Stimulated activated CD4-positive, alpha-beta T cell treated with anti-CD3 and anti-CD28 coated beads, Interleukin-15, amount 100 ng/mL, for 48 hours (primary cell): ENCODE measurements at regions not wholly inside any gene's neighbourhood (a gene's known extent, or its start where the extent isn't known, plus 50 kb on each side); places are given as distances from the start of the nearest gene placed in this dataset.

ENCODE experiments used
- DNase-seq, 2 donors: peaks; one replicate each; pipeline ENCODE4 v3.0.0-alpha.2; 2020; ENCODE audit warnings: low read depth in 2 of 2

DNA sequence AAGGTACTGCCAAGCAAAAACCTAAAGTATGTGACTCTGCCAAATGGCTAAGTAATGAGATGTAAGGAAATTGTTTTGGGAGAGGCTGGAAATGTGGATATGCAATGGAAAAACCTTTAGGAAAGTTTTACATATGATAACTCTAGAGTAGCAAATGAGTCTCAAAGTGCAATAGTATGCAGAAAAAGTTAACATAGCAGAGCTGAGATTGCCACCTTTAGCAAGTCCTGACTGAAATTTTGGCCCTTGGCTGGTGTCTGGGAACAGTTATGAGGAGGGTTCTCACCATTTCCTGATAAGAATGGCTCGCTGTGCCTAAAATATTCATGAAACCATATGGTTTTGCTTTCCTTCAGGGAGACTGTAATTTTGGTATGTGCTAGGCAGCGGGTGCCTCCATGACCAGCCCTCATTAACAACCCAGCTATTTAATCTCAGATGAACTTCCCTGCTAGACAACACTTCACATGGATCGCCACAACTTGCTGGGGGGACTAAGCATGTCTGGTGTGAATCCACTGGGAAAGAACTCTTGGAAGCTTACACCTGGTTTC lies 72.3 kb upstream of the ERBB4 start:
- no peak for DNase-seq

DNA sequence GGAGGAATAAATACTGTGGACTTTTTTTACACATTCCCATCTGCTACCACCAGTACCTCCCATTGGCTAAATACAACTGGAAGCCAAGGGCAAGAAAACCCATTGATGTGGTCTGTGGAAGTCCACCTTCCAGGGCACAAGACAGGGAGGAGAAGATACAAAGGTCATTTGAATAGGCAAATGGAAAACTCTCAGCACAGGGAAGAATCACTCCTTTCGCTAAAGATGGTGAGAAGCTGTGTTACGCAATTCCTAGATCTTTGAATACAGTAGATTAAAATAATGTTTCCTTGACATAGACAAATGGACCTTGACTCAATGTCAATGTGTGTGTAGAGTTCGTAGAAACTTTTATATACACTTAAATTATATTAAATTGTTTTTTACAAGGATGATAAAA lies 70.9 kb upstream of the ERBB4 start:
- DNase-seq: no peak

- DNase-seq: no peak
These were observed 68.5 kb upstream of the ERBB4 start for GRCh38 chr2:212607080-212607479.

GRCh38 chr2:212606232-212606631 lies 67.6 kb upstream of the ERBB4 start:
- no peak for DNase-seq

- no peak for DNase-seq
These were observed 58.1 kb upstream of the ERBB4 start for GRCh38 chr2:212596688-212597087.

DNA sequence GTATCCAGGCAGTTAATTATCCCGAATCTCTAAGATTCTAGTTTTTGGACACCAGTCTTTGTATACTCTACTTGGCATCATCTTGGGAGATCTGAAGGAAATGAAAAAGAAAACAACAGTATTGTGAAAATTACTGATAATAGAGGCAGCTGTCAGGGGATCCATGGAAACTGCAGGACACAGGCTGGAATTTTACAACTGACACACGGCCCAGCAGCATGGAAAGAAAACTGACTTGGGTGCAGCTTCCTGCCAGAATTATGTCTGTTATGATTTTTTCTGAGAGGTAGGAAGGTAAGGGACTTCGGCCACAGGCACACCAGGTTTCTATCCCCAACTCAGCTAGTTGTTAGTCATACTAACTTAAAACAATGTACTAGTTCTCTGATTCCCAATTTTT lies 57.7 kb upstream of the ERBB4 start:
- no peak for DNase-seq

DNA sequence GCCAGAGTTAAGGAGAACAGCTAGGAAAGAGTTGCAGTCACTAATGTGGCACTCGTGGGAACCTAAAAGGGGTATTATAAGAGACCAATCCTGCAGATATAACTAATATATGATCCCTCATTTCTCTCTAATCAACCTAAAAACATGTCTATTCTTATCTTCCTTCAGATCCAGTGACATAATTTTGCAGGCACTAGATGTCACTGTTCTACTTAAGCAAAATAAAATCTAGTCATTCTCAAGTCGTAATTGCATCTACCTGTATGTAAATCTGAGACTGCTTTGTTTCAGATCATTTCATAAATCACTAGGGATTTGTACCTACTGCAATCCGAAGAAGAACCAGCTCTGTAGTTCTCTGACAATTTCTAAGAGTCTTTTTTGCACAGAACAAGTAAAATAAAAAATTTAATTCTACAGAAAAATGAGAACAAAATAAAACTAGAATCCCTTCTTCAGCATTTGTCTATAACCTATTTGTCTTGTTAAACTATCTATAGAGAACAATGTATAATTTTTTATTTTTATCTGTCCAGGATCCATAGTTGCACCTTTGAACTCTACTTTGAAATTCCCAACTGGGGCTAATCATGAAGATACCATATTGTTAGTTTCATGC lies 56.5 kb upstream of the ERBB4 start:
- no peak for DNase-seq

DNA sequence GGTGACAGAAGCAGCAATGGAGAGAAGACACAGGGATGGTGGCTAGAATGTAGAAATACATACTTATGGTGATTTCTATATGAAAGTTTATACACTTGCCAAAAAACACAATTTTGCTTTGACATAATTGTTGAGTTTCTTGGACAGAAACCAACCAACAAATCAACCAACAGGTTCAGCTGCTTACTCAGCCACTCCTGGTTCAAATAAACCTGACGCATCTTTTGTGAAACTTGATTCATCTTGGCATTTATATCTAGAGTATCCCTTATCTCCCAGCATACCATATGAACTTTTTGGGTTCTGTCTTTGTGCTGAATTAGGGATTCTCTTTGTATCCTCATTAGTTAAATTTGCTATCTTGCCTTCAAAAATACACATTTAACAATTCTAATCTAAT lies 54.1 kb upstream of the ERBB4 start:
- DNase-seq: no peak
